ENCODE measurements at regions not wholly inside any gene's neighbourhood (a gene's known extent, or its start where the extent isn't known, plus 50 kb on each side); places are given as distances from the start of the nearest gene placed in this dataset.

DNA sequence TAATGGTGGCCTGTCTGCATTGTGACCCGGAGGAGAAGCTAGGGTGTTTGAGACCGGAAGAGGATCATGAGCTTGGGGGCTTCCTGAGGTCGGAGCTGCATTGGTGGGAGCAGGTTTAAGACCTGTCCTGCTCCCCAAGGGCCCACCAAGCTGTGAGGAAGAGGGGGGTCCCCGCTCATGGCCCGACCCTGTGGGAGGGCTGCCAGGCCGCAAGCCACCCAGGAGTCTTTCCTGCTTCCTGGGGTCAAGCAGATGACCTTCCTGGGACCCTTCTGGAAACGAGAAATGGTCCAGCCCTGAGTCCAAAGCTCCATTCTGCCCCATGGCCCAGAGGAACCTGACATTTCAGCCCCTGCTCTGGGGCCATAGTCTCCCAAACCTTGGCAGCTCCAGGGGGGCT is 61.5 kb upstream of the RNU6ATAC start (continued):
- TF ChIP-seq, protein P1, sequence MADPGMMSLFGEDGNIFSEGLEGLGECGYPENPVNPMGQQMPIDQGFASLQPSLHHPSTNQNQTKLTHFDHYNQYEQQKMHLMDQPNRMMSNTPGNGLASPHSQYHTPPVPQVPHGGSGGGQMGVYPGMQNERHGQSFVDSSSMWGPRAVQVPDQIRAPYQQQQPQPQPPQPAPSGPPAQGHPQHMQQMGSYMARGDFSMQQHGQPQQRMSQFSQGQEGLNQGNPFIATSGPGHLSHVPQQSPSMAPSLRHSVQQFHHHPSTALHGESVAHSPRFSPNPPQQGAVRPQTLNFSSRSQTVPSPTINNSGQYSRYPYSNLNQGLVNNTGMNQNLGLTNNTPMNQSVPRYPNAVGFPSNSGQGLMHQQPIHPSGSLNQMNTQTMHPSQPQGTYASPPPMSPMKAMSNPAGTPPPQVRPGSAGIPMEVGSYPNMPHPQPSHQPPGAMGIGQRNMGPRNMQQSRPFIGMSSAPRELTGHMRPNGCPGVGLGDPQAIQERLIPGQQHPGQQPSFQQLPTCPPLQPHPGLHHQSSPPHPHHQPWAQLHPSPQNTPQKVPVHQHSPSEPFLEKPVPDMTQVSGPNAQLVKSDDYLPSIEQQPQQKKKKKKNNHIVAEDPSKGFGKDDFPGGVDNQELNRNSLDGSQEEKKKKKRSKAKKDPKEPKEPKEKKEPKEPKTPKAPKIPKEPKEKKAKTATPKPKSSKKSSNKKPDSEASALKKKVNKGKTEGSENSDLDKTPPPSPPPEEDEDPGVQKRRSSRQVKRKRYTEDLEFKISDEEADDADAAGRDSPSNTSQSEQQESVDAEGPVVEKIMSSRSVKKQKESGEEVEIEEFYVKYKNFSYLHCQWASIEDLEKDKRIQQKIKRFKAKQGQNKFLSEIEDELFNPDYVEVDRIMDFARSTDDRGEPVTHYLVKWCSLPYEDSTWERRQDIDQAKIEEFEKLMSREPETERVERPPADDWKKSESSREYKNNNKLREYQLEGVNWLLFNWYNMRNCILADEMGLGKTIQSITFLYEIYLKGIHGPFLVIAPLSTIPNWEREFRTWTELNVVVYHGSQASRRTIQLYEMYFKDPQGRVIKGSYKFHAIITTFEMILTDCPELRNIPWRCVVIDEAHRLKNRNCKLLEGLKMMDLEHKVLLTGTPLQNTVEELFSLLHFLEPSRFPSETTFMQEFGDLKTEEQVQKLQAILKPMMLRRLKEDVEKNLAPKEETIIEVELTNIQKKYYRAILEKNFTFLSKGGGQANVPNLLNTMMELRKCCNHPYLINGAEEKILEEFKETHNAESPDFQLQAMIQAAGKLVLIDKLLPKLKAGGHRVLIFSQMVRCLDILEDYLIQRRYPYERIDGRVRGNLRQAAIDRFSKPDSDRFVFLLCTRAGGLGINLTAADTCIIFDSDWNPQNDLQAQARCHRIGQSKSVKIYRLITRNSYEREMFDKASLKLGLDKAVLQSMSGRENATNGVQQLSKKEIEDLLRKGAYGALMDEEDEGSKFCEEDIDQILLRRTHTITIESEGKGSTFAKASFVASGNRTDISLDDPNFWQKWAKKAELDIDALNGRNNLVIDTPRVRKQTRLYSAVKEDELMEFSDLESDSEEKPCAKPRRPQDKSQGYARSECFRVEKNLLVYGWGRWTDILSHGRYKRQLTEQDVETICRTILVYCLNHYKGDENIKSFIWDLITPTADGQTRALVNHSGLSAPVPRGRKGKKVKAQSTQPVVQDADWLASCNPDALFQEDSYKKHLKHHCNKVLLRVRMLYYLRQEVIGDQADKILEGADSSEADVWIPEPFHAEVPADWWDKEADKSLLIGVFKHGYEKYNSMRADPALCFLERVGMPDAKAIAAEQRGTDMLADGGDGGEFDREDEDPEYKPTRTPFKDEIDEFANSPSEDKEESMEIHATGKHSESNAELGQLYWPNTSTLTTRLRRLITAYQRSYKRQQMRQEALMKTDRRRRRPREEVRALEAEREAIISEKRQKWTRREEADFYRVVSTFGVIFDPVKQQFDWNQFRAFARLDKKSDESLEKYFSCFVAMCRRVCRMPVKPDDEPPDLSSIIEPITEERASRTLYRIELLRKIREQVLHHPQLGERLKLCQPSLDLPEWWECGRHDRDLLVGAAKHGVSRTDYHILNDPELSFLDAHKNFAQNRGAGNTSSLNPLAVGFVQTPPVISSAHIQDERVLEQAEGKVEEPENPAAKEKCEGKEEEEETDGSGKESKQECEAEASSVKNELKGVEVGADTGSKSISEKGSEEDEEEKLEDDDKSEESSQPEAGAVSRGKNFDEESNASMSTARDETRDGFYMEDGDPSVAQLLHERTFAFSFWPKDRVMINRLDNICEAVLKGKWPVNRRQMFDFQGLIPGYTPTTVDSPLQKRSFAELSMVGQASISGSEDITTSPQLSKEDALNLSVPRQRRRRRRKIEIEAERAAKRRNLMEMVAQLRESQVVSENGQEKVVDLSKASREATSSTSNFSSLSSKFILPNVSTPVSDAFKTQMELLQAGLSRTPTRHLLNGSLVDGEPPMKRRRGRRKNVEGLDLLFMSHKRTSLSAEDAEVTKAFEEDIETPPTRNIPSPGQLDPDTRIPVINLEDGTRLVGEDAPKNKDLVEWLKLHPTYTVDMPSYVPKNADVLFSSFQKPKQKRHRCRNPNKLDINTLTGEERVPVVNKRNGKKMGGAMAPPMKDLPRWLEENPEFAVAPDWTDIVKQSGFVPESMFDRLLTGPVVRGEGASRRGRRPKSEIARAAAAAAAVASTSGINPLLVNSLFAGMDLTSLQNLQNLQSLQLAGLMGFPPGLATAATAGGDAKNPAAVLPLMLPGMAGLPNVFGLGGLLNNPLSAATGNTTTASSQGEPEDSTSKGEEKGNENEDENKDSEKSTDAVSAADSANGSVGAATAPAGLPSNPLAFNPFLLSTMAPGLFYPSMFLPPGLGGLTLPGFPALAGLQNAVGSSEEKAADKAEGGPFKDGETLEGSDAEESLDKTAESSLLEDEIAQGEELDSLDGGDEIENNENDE (IDR thresholded peaks at IDR 0.05; ENCODE audit: insufficient replicate concordance, low read length): no peak
- no peak for TF ChIP-seq EP300 (IDR thresholded peaks at IDR 0.05; ENCODE audit: borderline replicate concordance in 1 of 2, low read depth in 2 of 2, low read length in 2 of 2)
- TF ChIP-seq, protein P2, sequence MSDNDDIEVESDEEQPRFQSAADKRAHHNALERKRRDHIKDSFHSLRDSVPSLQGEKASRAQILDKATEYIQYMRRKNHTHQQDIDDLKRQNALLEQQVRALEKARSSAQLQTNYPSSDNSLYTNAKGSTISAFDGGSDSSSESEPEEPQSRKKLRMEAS (IDR thresholded peaks at IDR 0.05): no peak
- no peak for TF ChIP-seq FOSL1 (IDR thresholded peaks at IDR 0.05; ENCODE audit: insufficient read depth, low read depth, low read length)
- no peak for TF ChIP-seq KDM1A (IDR thresholded peaks at IDR 0.05; ENCODE audit: borderline replicate concordance, low read length)
